ENCODE measurements at regions not wholly inside any gene's neighbourhood (a gene's known extent, or its start where the extent isn't known, plus 50 kb on each side); places are given as distances from the start of the nearest gene placed in this dataset.

DNA sequence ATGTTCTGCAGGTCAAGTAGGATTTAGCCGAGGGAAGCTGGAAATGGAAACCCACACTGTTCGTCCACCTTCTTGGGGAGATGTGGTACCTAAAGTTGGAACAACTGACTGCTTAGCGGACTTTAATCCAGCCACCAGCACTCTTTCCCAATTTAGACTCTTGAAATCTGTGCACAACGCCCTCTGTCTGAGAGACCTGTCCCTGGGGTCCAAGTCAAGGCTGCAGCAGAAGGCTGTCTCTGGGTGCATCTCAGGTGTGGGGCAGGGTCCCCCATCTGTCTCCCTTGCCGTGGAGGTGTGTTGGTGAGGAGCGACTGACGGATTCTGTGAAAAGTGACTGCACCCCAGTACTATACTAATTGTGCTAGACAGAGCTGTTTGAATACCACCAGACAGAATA lies 168.2 kb upstream of the CADM1 start:
- TF ChIP-seq, protein P1, sequence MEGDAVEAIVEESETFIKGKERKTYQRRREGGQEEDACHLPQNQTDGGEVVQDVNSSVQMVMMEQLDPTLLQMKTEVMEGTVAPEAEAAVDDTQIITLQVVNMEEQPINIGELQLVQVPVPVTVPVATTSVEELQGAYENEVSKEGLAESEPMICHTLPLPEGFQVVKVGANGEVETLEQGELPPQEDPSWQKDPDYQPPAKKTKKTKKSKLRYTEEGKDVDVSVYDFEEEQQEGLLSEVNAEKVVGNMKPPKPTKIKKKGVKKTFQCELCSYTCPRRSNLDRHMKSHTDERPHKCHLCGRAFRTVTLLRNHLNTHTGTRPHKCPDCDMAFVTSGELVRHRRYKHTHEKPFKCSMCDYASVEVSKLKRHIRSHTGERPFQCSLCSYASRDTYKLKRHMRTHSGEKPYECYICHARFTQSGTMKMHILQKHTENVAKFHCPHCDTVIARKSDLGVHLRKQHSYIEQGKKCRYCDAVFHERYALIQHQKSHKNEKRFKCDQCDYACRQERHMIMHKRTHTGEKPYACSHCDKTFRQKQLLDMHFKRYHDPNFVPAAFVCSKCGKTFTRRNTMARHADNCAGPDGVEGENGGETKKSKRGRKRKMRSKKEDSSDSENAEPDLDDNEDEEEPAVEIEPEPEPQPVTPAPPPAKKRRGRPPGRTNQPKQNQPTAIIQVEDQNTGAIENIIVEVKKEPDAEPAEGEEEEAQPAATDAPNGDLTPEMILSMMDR (IDR thresholded peaks at IDR 0.05), result no peak
- TF ChIP-seq POLR2A (IDR thresholded peaks at IDR 0.05) (no peak), POLR2AphosphoS5 (IDR thresholded peaks at IDR 0.05) (no peak)

All from prostate gland (tissue), 2 donors.